AG04449 (cell line): ENCODE measurements at regions not wholly inside any gene's neighbourhood (a gene's known extent, or its start where the extent isn't known, plus 50 kb on each side); places are given as distances from the start of the nearest gene placed in this dataset.

Source experiments
- CTCF ChIA-PET: fragments of 350-600 bp; formaldehyde crosslinking; extraction: SDS; loops from one replicate; lab custom pipeline; 2021; ENCODE audit warnings: antibody characterized with exemption; lab: Yijun Ruan, JAX
- POLR2A ChIA-PET: fragments of 400-600, 350-600 bp; formaldehyde crosslinking; extraction: SDS; loops from one replicate; lab custom pipeline; 2020; ENCODE audit warnings: antibody characterized with exemption, inconsistent platforms; lab: Yijun Ruan, JAX
- DNase-seq: peaks from one replicate; pipeline ENCODE4 v3.0.0-alpha.2; 2010; ENCODE audit warnings: low read depth, low spot score
- H3K4me3 ChIP-seq: 2 replicates; pipeline ENCODE4 v1.5.1; 2011; ENCODE audit warnings: low read depth, mild to moderate bottlenecking, control low read depth, low read length
- CTCF ChIP-seq: IDR thresholded peaks from one replicate; pipeline ENCODE4 v1.5.1; 2011; ENCODE audit warnings: mild to moderate bottlenecking, moderate library complexity, low read length, control low read depth, inconsistent platforms; ENCODE audit not compliant: insufficient read depth; ENCODE audit errors: missing control alignments

GRCh38 chr2:53545604-53546003, 222.0 kb upstream of the CHAC2 start:
- H3K4me3 ChIP-seq, result no peak overlapping the region
- CTCF ChIA-PET, result no interaction called here
- DNase-seq, result no peak
- POLR2A ChIA-PET, result no interaction called here
- TF ChIP-seq CTCF, result no peak

GRCh38 chr2:53544871-53545558, 222.6 kb upstream of the CHAC2 start:
- H3K4me3 ChIP-seq, result no peak overlapping the region
- DNase-seq, result no peak
- CTCF ChIA-PET, result no interaction called here
- TF ChIP-seq CTCF, result no peak
- POLR2A ChIA-PET, result no interaction called here

- H3K4me3 ChIP-seq, result no peak overlapping the region
- ChIA-PET CTCF (no interaction called here), POLR2A (no interaction called here)
- DNase-seq, result no peak
- TF ChIP-seq CTCF, result no peak
These were observed 224.5 kb upstream of the CHAC2 start for GRCh38 chr2:53543083-53543482.

GRCh38 chr2:53536583-53537361, 230.8 kb upstream of the CHAC2 start:
- ChIA-PET POLR2A (no interaction called here), CTCF (no interaction called here)
- DNase-seq, result no peak
- TF ChIP-seq CTCF, result no peak
- no peak overlapping the region for H3K4me3 ChIP-seq

GRCh38 chr2:53535234-53535840, 232.3 kb upstream of the CHAC2 start:
- CTCF ChIA-PET, result no interaction called here
- POLR2A ChIA-PET, result no interaction called here
- TF ChIP-seq CTCF, result no peak

GRCh38 chr2:53530126-53530525, 237.5 kb upstream of the CHAC2 start:
- no peak for DNase-seq
- CTCF ChIA-PET, result no interaction called here
- POLR2A ChIA-PET, result no interaction called here
- no peak overlapping the region for H3K4me3 ChIP-seq
- TF ChIP-seq CTCF, result no peak

More at GRCh38 chr2:53535234-53535840, 232.3 kb upstream of the CHAC2 start:
- no peak for DNase-seq
- no peak overlapping the region for H3K4me3 ChIP-seq
